SK-N-SH (cell line): ENCODE measurements at regions not wholly inside any gene's neighbourhood (a gene's known extent, or its start where the extent isn't known, plus 50 kb on each side); places are given as distances from the start of the nearest gene placed in this dataset.

Experiments
- CTCF ChIA-PET: fragments of 300-600, 350-600 bp; formaldehyde crosslinking; extraction: SDS; loops from one replicate; lab custom pipeline; 2021; lab: Yijun Ruan, JAX
- POLR2A ChIA-PET: fragments of 350-600 bp; sonication (Branson Sonifier 250); formaldehyde crosslinking; extraction: SDS; loops from one replicate; lab custom pipeline; 2020; ENCODE audit warnings: antibody characterized with exemption, inconsistent platforms; lab: Yijun Ruan, JAX
- DNase-seq: peaks from one replicate; pipeline ENCODE4 v3.0.0; 2012
- H2AFZ ChIP-seq: fragments of 200-600 bp; sonication (generic); 2 replicates; pipeline ENCODE4 v1.8.1; 2016; ENCODE audit warnings: antibody characterized with exemption, mild to moderate bottlenecking, low read depth
- H3F3A ChIP-seq: fragments of 200-600 bp; sonication (generic); replicated peaks from 2 replicates; pipeline ENCODE3; 2016; ENCODE audit warnings: antibody characterized with exemption, mild to moderate bottlenecking; ENCODE audit not compliant: insufficient read depth
- H3K27ac ChIP-seq, 2 experiments: fragments of 200-500 bp in 1 of 2; fragments of 200-600 bp in 1 of 2; sonication (Bioruptor generic) in 1 of 2; sonication (generic), shearing (Covaris generic) in 1 of 2; 2 replicates each; pipeline versions ENCODE4 v1.5.1 to v1.6.1; 2014 to 2016; ENCODE audit warnings: low read depth in 2 of 2, inconsistent platforms in 1 of 2, low read length in 1 of 2, mild to moderate bottlenecking in 1 of 2, mixed read lengths in 1 of 2
- H3K27me3 ChIP-seq: fragments of 200-600 bp; sonication (generic), shearing (Covaris generic); 2 replicates; pipeline ENCODE4 v1.6.1; 2016; ENCODE audit warnings: mixed run types; ENCODE audit not compliant: insufficient read depth
- H3K36me3 ChIP-seq, 2 experiments: fragments of 200-500 bp in 1 of 2; fragments of 200-600 bp in 1 of 2; sonication (Bioruptor generic) in 1 of 2; sonication (generic) in 1 of 2; replicated peaks in 1 of 2; 2 replicates each; pipeline versions ENCODE3 to v1.5.1; 2014 to 2016; ENCODE audit warnings: low read length in 1 of 2, mild to moderate bottlenecking in 1 of 2; ENCODE audit not compliant: insufficient read depth in 2 of 2, control insufficient read depth in 1 of 2
- H3K4me1 ChIP-seq, 2 experiments: fragments of 200-500 bp in 1 of 2; fragments of 200-600 bp in 1 of 2; sonication (Bioruptor generic) in 1 of 2; sonication (generic), shearing (Covaris generic) in 1 of 2; 2 replicates each; pipeline versions ENCODE4 v1.5.1 to v1.6.1; 2014 to 2016; ENCODE audit warnings: low read depth in 1 of 2, low read length in 1 of 2, mixed run types in 1 of 2; ENCODE audit not compliant: insufficient read depth in 2 of 2, control insufficient read depth in 1 of 2
- H3K4me2 ChIP-seq: fragments of 200-600 bp; sonication (generic), shearing (Covaris generic); 2 replicates; pipeline ENCODE4 v1.6.1; 2017; ENCODE audit warnings: mixed run types
- H3K4me3 ChIP-seq, 2 experiments: fragments of 200-500 bp in 1 of 2; fragments of 200-600 bp in 1 of 2; sonication (Bioruptor generic) in 1 of 2; sonication (generic), shearing (Covaris generic) in 1 of 2; 2 replicates each; pipeline versions ENCODE4 v1.5.1 to v1.8.1; 2014 to 2016; ENCODE audit warnings: low read depth in 2 of 2, inconsistent platforms in 1 of 2, low read length in 1 of 2, mild to moderate bottlenecking in 1 of 2, mixed read lengths in 1 of 2, moderate library complexity in 1 of 2
- H3K79me2 ChIP-seq: fragments of 200-600 bp; sonication (generic); 2 replicates; pipeline ENCODE4 v1.8.1; 2017; ENCODE audit warnings: mild to moderate bottlenecking; ENCODE audit not compliant: insufficient read depth
- H3K9ac ChIP-seq: fragments of 200-600 bp; sonication (generic); 2 replicates; pipeline ENCODE4 v1.6.1; 2017; ENCODE audit warnings: mixed run types
- H3K9me2 ChIP-seq: fragments of 200-600 bp; sonication (generic); 2 replicates; pipeline ENCODE4 v1.6.1; 2017; ENCODE audit warnings: mixed run types
- H3K9me3 ChIP-seq: fragments of 200-600 bp; sonication (generic); 2 replicates; pipeline ENCODE4 v1.6.1; 2017; ENCODE audit warnings: mixed run types, mild to moderate bottlenecking, moderate library complexity
- H4K20me1 ChIP-seq: fragments of 200-600 bp; sonication (generic); 2 replicates; pipeline ENCODE4 v1.6.1; 2017; ENCODE audit warnings: mild to moderate bottlenecking, mixed run types; ENCODE audit not compliant: insufficient read depth
- CHD2 ChIP-seq: fragments of 150-350 bp; IDR thresholded peaks from 2 replicates; pipeline ENCODE4 v1.6.1; 2018; ENCODE audit warnings: low read length; ENCODE audit not compliant: partially characterized antibody
- ELF1 ChIP-seq: IDR thresholded peaks from 2 replicates; pipeline ENCODE4 v1.4.0; 2012
- EP300 ChIP-seq, 2 experiments: IDR thresholded peaks; 2 replicates each; pipeline versions ENCODE4 v1.4.0 to v1.6.1; 2012; ENCODE audit warnings: borderline replicate concordance in 1 of 2, low read depth in 1 of 2, low read length in 1 of 2
- EZH2phosphoT487 ChIP-seq: fragments of 200-600 bp; sonication (generic); IDR thresholded peaks from 2 replicates; pipeline ENCODE4 v1.6.1; 2017; ENCODE audit warnings: low read depth, mixed run types, mild to moderate bottlenecking, antibody characterized with exemption, moderate library complexity, borderline replicate concordance
- FOXM1 ChIP-seq: IDR thresholded peaks from 2 replicates; pipeline ENCODE4 v1.4.0; 2012; ENCODE audit warnings: low read depth, mild to moderate bottlenecking
- GABPA ChIP-seq: IDR thresholded peaks from 2 replicates; pipeline ENCODE4 v1.4.0; 2012; ENCODE audit warnings: low read depth, mild to moderate bottlenecking
- IRF3 ChIP-seq: fragments of 150-350 bp; IDR thresholded peaks from 2 replicates; pipeline ENCODE4 v1.6.1; 2016; ENCODE audit warnings: mild to moderate bottlenecking, low read depth, low read length
- MAX ChIP-seq: IDR thresholded peaks from 2 replicates; pipeline ENCODE4 v1.4.0; 2012; ENCODE audit warnings: low read depth
- MEF2A ChIP-seq: IDR thresholded peaks from 2 replicates; pipeline ENCODE4 v1.4.0; 2012; ENCODE audit warnings: low read depth, borderline replicate concordance
- PBX3 ChIP-seq: IDR thresholded peaks from 2 replicates; pipeline ENCODE4; 2012
- RCOR1 ChIP-seq: fragments of 150-350 bp; IDR thresholded peaks from 2 replicates; pipeline ENCODE4 v1.6.1; 2017; ENCODE audit warnings: antibody characterized with exemption, low read length
- REST ChIP-seq: IDR thresholded peaks from 2 replicates; pipeline ENCODE4 v1.6.1; 2012; ENCODE audit warnings: mild to moderate bottlenecking, low read depth, low read length, moderate library complexity
- SMC3 ChIP-seq: IDR thresholded peaks from 2 replicates; pipeline ENCODE4 v1.6.1; 2012; ENCODE audit warnings: low read depth, low read length, improper control_type of control experiment
- TEAD4 ChIP-seq: IDR thresholded peaks from 2 replicates; pipeline ENCODE4 v1.4.0; 2012; ENCODE audit warnings: mild to moderate bottlenecking, borderline replicate concordance; ENCODE audit not compliant: insufficient read depth
- USF1 ChIP-seq: IDR thresholded peaks from 2 replicates; pipeline ENCODE4 v1.4.0; 2012; ENCODE audit warnings: low read depth, borderline replicate concordance
- WGBS: methylation state at CpG from one replicate; pipeline ENCODE4 v1.1.6; 2017; ENCODE audit warnings: low lambda C conversion rate; 5-methylcytosine and 5-hydroxymethylcytosine counted together

DNA sequence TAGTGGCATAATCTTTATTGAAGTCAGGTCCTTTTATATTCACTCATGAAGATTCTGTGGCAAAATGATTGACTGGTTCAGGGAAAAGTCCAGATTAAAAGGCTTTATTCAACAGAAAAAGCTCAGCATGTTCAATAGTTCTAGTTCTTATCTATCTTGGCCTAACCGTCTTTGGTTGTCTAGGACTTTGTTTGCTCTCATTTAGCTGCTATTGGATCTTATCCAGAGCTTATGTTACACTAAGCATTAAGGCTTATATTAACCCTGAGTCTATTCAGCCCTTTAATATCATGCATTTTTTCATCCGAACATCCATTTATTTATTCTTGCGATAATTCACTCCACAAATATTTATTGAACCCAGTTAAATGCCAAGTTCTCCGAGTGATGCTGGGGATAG lies 601.0 kb upstream of the SGO1 start:
- POLR2A ChIA-PET, result no interaction called here
- DNase-seq, result no peak
- no peaks in the 10 kb centered on the region for H3K9me3 ChIP-seq
- no peak overlapping the region for H3K4me3 ChIP-seq
- CTCF ChIA-PET, result no interaction called here
- H3K79me2 ChIP-seq, result no peaks in the 10 kb centered on the region
- no peaks in the 10 kb centered on the region for H3K9me2 ChIP-seq
- no peak overlapping the region for H3K27ac ChIP-seq
- H2AFZ ChIP-seq, result no peak overlapping the region
- no peaks in the 10 kb centered on the region for H3K27me3 ChIP-seq
- peaks cover 3% of the 10 kb centered on the region for H3F3A ChIP-seq
- H3K4me2 ChIP-seq, result no peak overlapping the region
- no peaks in the 10 kb centered on the region for H3K4me1 ChIP-seq
- H3K36me3 ChIP-seq, result no peaks in the 10 kb centered on the region
- WGBS, result 48% methylated on average over 4 of the region's 4 CpGs
- H4K20me1 ChIP-seq, result no peaks in the 10 kb centered on the region
- no peak overlapping the region for H3K9ac ChIP-seq
- TF ChIP-seq REST, result no peak
- TF ChIP-seq RCOR1, result no peak
- TF ChIP-seq GABPA, result no peak
- no peak for TF ChIP-seq ELF1
- no peak for TF ChIP-seq SMC3
- no peak for TF ChIP-seq IRF3
- no peak for TF ChIP-seq TEAD4
- TF ChIP-seq EP300 (IDR thresholded peaks at IDR 0.05; ENCODE audit: borderline replicate concordance in 1 of 2, low read depth in 1 of 2, low read length in 1 of 2), result no peak
- no peak for TF ChIP-seq PBX3
- TF ChIP-seq USF1, result no peak
- TF ChIP-seq FOXM1, result no peak
- no peak for TF ChIP-seq MAX
- TF ChIP-seq MEF2A, result no peak
- TF ChIP-seq CHD2, result no peak
- TF ChIP-seq EZH2phosphoT487, result no peak
